H1 (cell line): ENCODE measurements at regions not wholly inside any gene's neighbourhood (a gene's known extent, or its start where the extent isn't known, plus 50 kb on each side); places are given as distances from the start of the nearest gene placed in this dataset.

Source experiments
- CTCF ChIA-PET: fragments of 300-600 bp; sonication (Branson Sonifier 250); formaldehyde crosslinking; loops from one replicate; lab custom pipeline; 2021; ENCODE audit not compliant: partially characterized antibody; lab: Charles Lee
- POLR2A ChIA-PET: fragments of 300-600 bp; sonication (Branson Sonifier 250); formaldehyde crosslinking; loops from one replicate; lab custom pipeline; 2021; ENCODE audit warnings: inconsistent platforms; ENCODE audit not compliant: partially characterized antibody; lab: Charles Lee
- DNase-seq, 2 experiments: peaks; one replicate each; pipeline versions ENCODE4 v3.0.0 to v3.0.0-alpha.2; 2010 to 2022; ENCODE audit warnings: low spot score in 2 of 2, low read depth in 1 of 2, mixed read lengths in 1 of 2
- FAIRE-seq: peaks from 2 replicates; lab custom pipeline; 2011; peaks lifted over from hg19 to GRCh38; lab: Jason Lieb, UNC
- H2AFZ ChIP-seq: 2 replicates; pipeline ENCODE4 v1.8.1; 2012; ENCODE audit warnings: low read length, inconsistent platforms
- H2AK5ac ChIP-seq: 2 replicates; pipeline ENCODE4 v1.6.1; 2013; ENCODE audit warnings: low read depth, low read length
- H2BK120ac ChIP-seq: replicated peaks from 2 replicates; pipeline ENCODE3; 2013; ENCODE audit warnings: low read depth, low read length, inconsistent platforms
- H2BK12ac ChIP-seq: 2 replicates; pipeline ENCODE4 v1.6.1; 2013; ENCODE audit warnings: low read depth, low read length
- H2BK15ac ChIP-seq: 2 replicates; pipeline ENCODE4 v1.6.1; 2013; ENCODE audit warnings: low read length
- H2BK20ac ChIP-seq: 2 replicates; pipeline ENCODE4 v1.6.1; 2013; ENCODE audit warnings: low read length
- H2BK5ac ChIP-seq: 2 replicates; pipeline ENCODE4 v1.6.1; 2013; ENCODE audit warnings: low read depth, low read length
- H3K14ac ChIP-seq: 2 replicates; pipeline ENCODE4 v1.6.1; 2013; ENCODE audit warnings: inconsistent platforms; ENCODE audit not compliant: insufficient read length
- H3K18ac ChIP-seq: 2 replicates; pipeline ENCODE4 v1.6.1; 2013; ENCODE audit warnings: low read length; ENCODE audit errors: extremely low read depth
- H3K23ac ChIP-seq: 2 replicates; pipeline ENCODE4 v1.6.1; 2013; ENCODE audit warnings: inconsistent platforms; ENCODE audit not compliant: insufficient read length
- H3K23me2 ChIP-seq: 2 replicates; pipeline ENCODE4 v1.6.1; 2013; ENCODE audit warnings: low read depth, low read length
- H3K27ac ChIP-seq: 2 replicates; pipeline ENCODE4 v1.6.1; 2011; ENCODE audit warnings: low read depth, low read length, inconsistent platforms
- H3K27me3 ChIP-seq, 4 experiments: replicated peaks in 1 of 4; 1 replicate in 1 of 4; 2 replicates in 3 of 4; pipeline versions ENCODE4 v1.6.1 to v1.8.1; 2011 to 2013; ENCODE audit warnings: low read length in 3 of 4, mild to moderate bottlenecking in 3 of 4, inconsistent platforms in 2 of 4, mixed read lengths in 2 of 4, moderate library complexity in 1 of 4; ENCODE audit not compliant: control insufficient read depth in 3 of 4, insufficient read depth in 3 of 4; ENCODE audit errors: extremely low read depth in 1 of 4
- H3K36me3 ChIP-seq, 4 experiments: 2 replicates each; pipeline versions ENCODE4 v1.6.1 to v1.8.1; 2011 to 2013; ENCODE audit warnings: mild to moderate bottlenecking in 4 of 4, low read length in 3 of 4, moderate library complexity in 2 of 4, control low read depth in 1 of 4, inconsistent platforms in 1 of 4; ENCODE audit not compliant: insufficient read depth in 4 of 4, control insufficient read depth in 2 of 4
- H3K4ac ChIP-seq: replicated peaks from 2 replicates; pipeline ENCODE3; 2013; ENCODE audit warnings: low read length, low read depth, mixed read lengths, inconsistent platforms; ENCODE audit not compliant: insufficient read length
- H3K4me1 ChIP-seq, 4 experiments: replicated peaks in 1 of 4; 1 replicate in 1 of 4; 2 replicates in 3 of 4; pipeline versions ENCODE4 v1.6.1 to v1.8.1; 2011 to 2013; ENCODE audit warnings: low read length in 3 of 4, inconsistent platforms in 2 of 4, mixed read lengths in 1 of 4; ENCODE audit not compliant: insufficient read depth in 4 of 4, control insufficient read depth in 3 of 4
- H3K4me2 ChIP-seq, 2 experiments: 2 replicates each; pipeline versions ENCODE4 v1.6.1 to v1.8.1; 2011 to 2013; ENCODE audit warnings: low read depth in 2 of 2, low read length in 2 of 2, control low read depth in 1 of 2, inconsistent platforms in 1 of 2, mild to moderate bottlenecking in 1 of 2; ENCODE audit not compliant: insufficient read depth in 1 of 2
- H3K4me3 ChIP-seq, 4 experiments: fragments of 200-600, 300-600 bp in 1 of 4; sonication (generic), shearing (Covaris generic), sonication (Bioruptor Twin) in 1 of 4; 2 replicates each; pipeline versions ENCODE4 v1.5.1 to v1.8.1; 2011 to 2016; ENCODE audit warnings: low read length in 4 of 4, low read depth in 3 of 4, control low read depth in 2 of 4, inconsistent platforms in 2 of 4, mild to moderate bottlenecking in 2 of 4, mixed read lengths in 1 of 4, moderate library complexity in 1 of 4; ENCODE audit not compliant: insufficient read depth in 2 of 4; ENCODE audit errors: extremely low read depth in 1 of 4
- H3K56ac ChIP-seq: replicated peaks from 2 replicates; pipeline ENCODE3; 2013; ENCODE audit warnings: low read depth, mild to moderate bottlenecking, mixed read lengths, low read length, inconsistent platforms; ENCODE audit not compliant: insufficient read length
- H3K79me1 ChIP-seq: 2 replicates; pipeline ENCODE4 v1.6.1; 2013; ENCODE audit warnings: low read depth, low read length, control low read depth
- H3K79me2 ChIP-seq, 2 experiments: 2 replicates each; pipeline versions ENCODE4 v1.6.1 to v1.8.1; 2012 to 2013; ENCODE audit warnings: low read length in 2 of 2, mild to moderate bottlenecking in 2 of 2, inconsistent platforms in 1 of 2; ENCODE audit not compliant: insufficient read depth in 2 of 2, control insufficient read depth in 1 of 2
- H3K9ac ChIP-seq, 4 experiments: replicated peaks in 1 of 4; 1 replicate in 1 of 4; 2 replicates in 3 of 4; pipeline versions ENCODE4 v1.6.1 to v1.8.1; 2011 to 2013; ENCODE audit warnings: low read depth in 3 of 4, low read length in 3 of 4, control low read depth in 2 of 4, mild to moderate bottlenecking in 2 of 4, moderate library complexity in 2 of 4, inconsistent platforms in 1 of 4; ENCODE audit errors: extremely low read depth in 1 of 4
- H3K9me3 ChIP-seq, 2 experiments: 2 replicates each; pipeline versions ENCODE4 v1.6.1 to v1.8.1; 2012 to 2013; ENCODE audit warnings: mild to moderate bottlenecking in 2 of 2, moderate library complexity in 2 of 2, control low read depth in 1 of 2, inconsistent platforms in 1 of 2, low read depth in 1 of 2, low read length in 1 of 2, mixed read lengths in 1 of 2; ENCODE audit not compliant: insufficient read depth in 2 of 2
- H4K20me1 ChIP-seq, 2 experiments: replicated peaks in 1 of 2; 2 replicates each; pipeline versions ENCODE3 to v1.8.1; 2011 to 2013; ENCODE audit warnings: inconsistent platforms in 2 of 2, low read length in 2 of 2, mild to moderate bottlenecking in 1 of 2; ENCODE audit not compliant: insufficient read depth in 2 of 2, control insufficient read depth in 1 of 2
- H4K5ac ChIP-seq: 2 replicates; pipeline ENCODE4 v1.6.1; 2013; ENCODE audit warnings: low read length, low read depth, mixed read lengths, inconsistent platforms; ENCODE audit not compliant: insufficient read length
- H4K8ac ChIP-seq: 2 replicates; pipeline ENCODE4 v1.8.0; 2013; ENCODE audit warnings: mild to moderate bottlenecking, moderate library complexity, low read length, inconsistent platforms; ENCODE audit not compliant: insufficient read depth; ENCODE audit errors: extremely low read depth
- H4K91ac ChIP-seq: replicated peaks from 2 replicates; pipeline ENCODE3; 2013; ENCODE audit warnings: low read length, mixed read lengths, inconsistent platforms; ENCODE audit not compliant: insufficient read length
- BACH1 ChIP-seq: IDR thresholded peaks from 2 replicates; pipeline ENCODE4 v1.6.1; 2012; ENCODE audit warnings: low read length, improper control_type of control experiment
- BRCA1 ChIP-seq: IDR thresholded peaks from 2 replicates; pipeline ENCODE4 v1.6.1; 2012; ENCODE audit warnings: low read depth, low read length, improper control_type of control experiment
- HDAC6 ChIP-seq: IDR thresholded peaks from one replicate; pipeline ENCODE4 v1.7.1; 2012; ENCODE audit warnings: low read depth, mild to moderate bottlenecking, inconsistent platforms, low read length, moderate library complexity
- JUN ChIP-seq: IDR thresholded peaks from 2 replicates; pipeline ENCODE4 v1.6.1; 2011; ENCODE audit warnings: low read depth, mild to moderate bottlenecking, improper control_type of control experiment, low read length
- KDM1A ChIP-seq: fragments of 200-600, 300-600 bp; sonication (generic); IDR thresholded peaks from 2 replicates; pipeline ENCODE4 v1.7.1; 2016; ENCODE audit warnings: mild to moderate bottlenecking, low read length, borderline replicate concordance
- KDM4A ChIP-seq: IDR thresholded peaks from one replicate; pipeline ENCODE4 v1.7.1; 2012; ENCODE audit warnings: low read depth, mild to moderate bottlenecking, moderate library complexity, low read length, inconsistent platforms; ENCODE audit not compliant: severe bottlenecking
- POLR2AphosphoS5 ChIP-seq: IDR thresholded peaks from 2 replicates; pipeline ENCODE4 v1.6.1; 2011; ENCODE audit warnings: low read depth, low read length
- TAF1 ChIP-seq: IDR thresholded peaks from 2 replicates; pipeline ENCODE4 v1.6.1; 2011; ENCODE audit warnings: mild to moderate bottlenecking, low read depth, low read length
- WGBS, 2 experiments: shearing (Covaris generic) in 1 of 2; methylation state at CpG; one replicate each; pipeline versions ENCODE4 v1.1.6 to v1.1.7; 2013 to 2015; ENCODE audit warnings: low lambda C conversion rate in 2 of 2, mixed read lengths in 2 of 2, inconsistent platforms in 1 of 2, low coverage in 1 of 2, missing lambda C conversion rate in 1 of 2; ENCODE audit not compliant: insufficient replicate concordance in 2 of 2, insufficient coverage in 1 of 2, insufficient read length in 1 of 2; ENCODE audit errors: extremely low coverage in 1 of 2, missing lambda C conversion rate in 1 of 2; 5-methylcytosine and 5-hydroxymethylcytosine counted together
- TF ChIP-seq, protein P1 (sequence below): IDR thresholded peaks from 2 replicates; pipeline ENCODE4 v1.6.1; 2011; ENCODE audit warnings: low read length, improper control_type of control experiment
- TF ChIP-seq, protein P2 (sequence below): IDR thresholded peaks from 2 replicates; pipeline ENCODE4 v1.6.1; 2012; ENCODE audit warnings: low read length, inconsistent platforms

DNA sequence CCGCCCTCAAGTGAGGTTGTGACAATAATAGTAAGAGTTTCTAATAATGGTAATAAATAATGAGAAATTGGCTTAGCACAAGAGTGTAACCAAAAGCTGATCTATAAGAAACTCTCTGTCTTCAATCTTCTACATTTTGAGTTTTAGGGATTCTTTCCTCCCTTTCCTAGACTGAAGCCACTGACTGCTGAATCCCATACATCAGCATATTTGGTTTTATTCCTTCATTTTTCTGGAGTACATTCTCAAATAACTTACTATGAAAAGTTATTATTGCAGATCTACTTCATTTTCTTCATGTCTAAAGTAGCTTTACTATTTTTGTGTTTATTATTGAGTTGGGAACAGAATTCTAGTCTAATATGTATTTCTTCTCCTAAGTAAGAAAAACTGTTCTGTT lies 49.9 kb upstream of the ADAD1 start:
- ChIA-PET POLR2A (no interaction called here), CTCF (interaction anchor here (1.0 kb wide), 1 partner anchor 250 kb away, joined by 3 read pairs; no protein-coding TSS in a partner anchor)
- Histone ChIP-seq H2BK15ac (no peak overlapping the region), H2BK120ac (no peak overlapping the region), H3K18ac (no peak overlapping the region), H2BK12ac (no peak overlapping the region), H4K91ac (no peak overlapping the region), H2BK20ac (no peak overlapping the region), H2AK5ac (no peak overlapping the region), H3K27ac (no peak overlapping the region), H3K4me2 (no peak overlapping the region), H3K14ac (no peak overlapping the region), H3K9me3 (no peaks in the 10 kb centered on the region), H3K36me3 (peaks cover 0 to 23% (median under 1%) of the 10 kb centered on the region in 4 experiments; a peak in 2 of 8 replicates), H3K56ac (no peak overlapping the region), H3K4me1 (no peaks in the 10 kb centered on the region), H4K20me1 (no peaks in the 10 kb centered on the region), H3K23ac (no peak overlapping the region), H4K5ac (no peak overlapping the region), H3K79me2 (no peaks in the 10 kb centered on the region), H2AFZ (no peak overlapping the region), H3K9ac (no peak overlapping the region), H2BK5ac (no peak overlapping the region), H3K23me2 (no peaks in the 10 kb centered on the region), H3K27me3 (no peaks in the 10 kb centered on the region), H3K79me1 (no peaks in the 10 kb centered on the region), H3K4me3 (no peak overlapping the region), H3K4ac (no peak overlapping the region), H4K8ac (no peak overlapping the region)
- DNase-seq = no peak
- no peak for FAIRE-seq
- 92% methylated on average over 1 of the region's 1 CpG; no CpG with 5 or more reads in 1 of the 2 experiments for WGBS, 2 experiments
- TF ChIP-seq POLR2AphosphoS5 = no peak
- no peak for TF ChIP-seq JUN
- TF ChIP-seq, protein P1, sequence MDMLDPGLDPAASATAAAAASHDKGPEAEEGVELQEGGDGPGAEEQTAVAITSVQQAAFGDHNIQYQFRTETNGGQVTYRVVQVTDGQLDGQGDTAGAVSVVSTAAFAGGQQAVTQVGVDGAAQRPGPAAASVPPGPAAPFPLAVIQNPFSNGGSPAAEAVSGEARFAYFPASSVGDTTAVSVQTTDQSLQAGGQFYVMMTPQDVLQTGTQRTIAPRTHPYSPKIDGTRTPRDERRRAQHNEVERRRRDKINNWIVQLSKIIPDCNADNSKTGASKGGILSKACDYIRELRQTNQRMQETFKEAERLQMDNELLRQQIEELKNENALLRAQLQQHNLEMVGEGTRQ = no peak
- TF ChIP-seq BRCA1 = no peak
- no peak for TF ChIP-seq KDM1A
- TF ChIP-seq KDM4A = no peak
- TF ChIP-seq HDAC6 = no peak
- no peak for TF ChIP-seq TAF1
- TF ChIP-seq, protein P2, sequence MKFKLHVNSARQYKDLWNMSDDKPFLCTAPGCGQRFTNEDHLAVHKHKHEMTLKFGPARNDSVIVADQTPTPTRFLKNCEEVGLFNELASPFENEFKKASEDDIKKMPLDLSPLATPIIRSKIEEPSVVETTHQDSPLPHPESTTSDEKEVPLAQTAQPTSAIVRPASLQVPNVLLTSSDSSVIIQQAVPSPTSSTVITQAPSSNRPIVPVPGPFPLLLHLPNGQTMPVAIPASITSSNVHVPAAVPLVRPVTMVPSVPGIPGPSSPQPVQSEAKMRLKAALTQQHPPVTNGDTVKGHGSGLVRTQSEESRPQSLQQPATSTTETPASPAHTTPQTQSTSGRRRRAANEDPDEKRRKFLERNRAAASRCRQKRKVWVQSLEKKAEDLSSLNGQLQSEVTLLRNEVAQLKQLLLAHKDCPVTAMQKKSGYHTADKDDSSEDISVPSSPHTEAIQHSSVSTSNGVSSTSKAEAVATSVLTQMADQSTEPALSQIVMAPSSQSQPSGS = no peak
- no peak for TF ChIP-seq BACH1
